SU-DHL-6 (cell line): ENCODE measurements at regions not wholly inside any gene's neighbourhood (a gene's known extent, or its start where the extent isn't known, plus 50 kb on each side); places are given as distances from the start of the nearest gene placed in this dataset.

Experiments
- CTCF ChIP-seq: fragments of 200-600 bp; sonication (generic); IDR thresholded peaks from one replicate; pipeline ENCODE4 v1.5.1; 2017; ENCODE audit warnings: antibody characterized with exemption, mild to moderate bottlenecking, low read length, moderate library complexity; ENCODE audit not compliant: insufficient read depth, poor library complexity, severe bottlenecking
- EZH2phosphoT487 ChIP-seq: fragments of 200-600 bp; sonication (generic), shearing (Covaris generic); conservative IDR thresholded peaks from 2 replicates; pipeline ENCODE4 v1.6.1; 2018; ENCODE audit warnings: mild to moderate bottlenecking, antibody characterized with exemption, low read length, moderate library complexity, mixed read lengths

- TF ChIP-seq CTCF: no peak
- TF ChIP-seq EZH2phosphoT487: no peak
Measured at GRCh38 chr7:32275216-32276009, 205.2 kb upstream of the PDE1C start.
